WTC11 (cell line): ENCODE measurements at regions not wholly inside any gene's neighbourhood (a gene's known extent, or its start where the extent isn't known, plus 50 kb on each side); places are given as distances from the start of the nearest gene placed in this dataset.

ENCODE experiments used
- CBFB ChIP-seq: sonication (generic); formaldehyde crosslinking; IDR thresholded peaks from 2 replicates; pipeline ENCODE4 v1.8.1; 2022; ENCODE audit warnings: mild to moderate bottlenecking, low read depth, missing genetic modification reagents
- CREM ChIP-seq: sonication (generic); formaldehyde crosslinking; IDR thresholded peaks from 2 replicates; pipeline ENCODE4 v1.8.1; 2022; ENCODE audit warnings: mild to moderate bottlenecking, missing genetic modification reagents, moderate library complexity
- CTCF ChIP-seq: fragments of 200-600 bp; IDR thresholded peaks from 2 replicates; pipeline ENCODE4 v1.8.0; 2022; ENCODE audit warnings: antibody characterized with exemption
- KAT7 ChIP-seq: sonication (generic); formaldehyde crosslinking; IDR thresholded peaks from 2 replicates; pipeline ENCODE4 v1.8.1; 2023; ENCODE audit warnings: missing genetic modification reagents, mild to moderate bottlenecking, borderline replicate concordance
- MAX ChIP-seq: sonication (generic); formaldehyde crosslinking; IDR thresholded peaks from 2 replicates; pipeline ENCODE4 v1.8.0; 2022; ENCODE audit warnings: mild to moderate bottlenecking, missing genetic modification reagents
- NR3C1 ChIP-seq: sonication (generic); formaldehyde crosslinking; conservative IDR thresholded peaks from 2 replicates; pipeline ENCODE4 v1.8.1; 2023; ENCODE audit warnings: low read depth, mild to moderate bottlenecking, missing genetic modification reagents
- SP1 ChIP-seq: sonication (generic); formaldehyde crosslinking; conservative IDR thresholded peaks from 2 replicates; pipeline ENCODE4 v1.8.1; 2022; ENCODE audit warnings: missing genetic modification reagents
- USF2 ChIP-seq: sonication (generic); formaldehyde crosslinking; IDR thresholded peaks from 2 replicates; pipeline ENCODE4 v1.8.1; 2023; ENCODE audit warnings: mild to moderate bottlenecking, missing genetic modification reagents, moderate library complexity
- ZNF263 ChIP-seq: sonication (generic); formaldehyde crosslinking; IDR thresholded peaks from 2 replicates; pipeline ENCODE4 v1.8.1; 2022; ENCODE audit warnings: low read depth, mild to moderate bottlenecking, moderate library complexity, missing genetic modification reagents

- TF ChIP-seq CREM (CRISPR knock-in tag) = no peak
- no peak for TF ChIP-seq CTCF
- TF ChIP-seq KAT7 (CRISPR knock-in tag) = no peak
- no peak for TF ChIP-seq SP1
- no peak for TF ChIP-seq NR3C1 (CRISPR knock-in tag)
- TF ChIP-seq USF2 (CRISPR knock-in tag) = no peak
- no peak for TF ChIP-seq MAX (CRISPR knock-in tag)
- TF ChIP-seq CBFB (CRISPR knock-in tag) = no peak
- no peak for TF ChIP-seq ZNF263 (CRISPR knock-in tag)
Measured at GRCh38 chr11:115656041-115656440, 151.8 kb upstream of the CADM1 start.
